Astrocyte (in vitro differentiated cells and primary cell): ENCODE measurements at regions not wholly inside any gene's neighbourhood (a gene's known extent, or its start where the extent isn't known, plus 50 kb on each side); places are given as distances from the start of the nearest gene placed in this dataset.

ENCODE experiments used
- DNase-seq: peaks from one replicate; pipeline ENCODE4 v3.0.0-alpha.2; 2010; ENCODE audit warnings: low read depth
- FAIRE-seq: peaks from 2 replicates; lab custom pipeline; 2011; peaks lifted over from hg19 to GRCh38; lab: Jason Lieb, UNC
- H2AFZ ChIP-seq: 2 replicates; pipeline ENCODE4 v1.6.0; 2012; ENCODE audit warnings: low read depth, low read length, inconsistent platforms
- H3K27ac ChIP-seq: 2 replicates; pipeline ENCODE4 v1.5.1; 2011; ENCODE audit warnings: low read depth, low read length, inconsistent platforms
- H3K27me3 ChIP-seq: 2 replicates; pipeline ENCODE4 v1.6.0; 2011; ENCODE audit warnings: low read length, inconsistent platforms; ENCODE audit not compliant: insufficient read depth
- H3K36me3 ChIP-seq: 2 replicates; pipeline ENCODE4 v1.5.1; 2011; ENCODE audit warnings: low read length, inconsistent platforms; ENCODE audit not compliant: insufficient read depth
- H3K4me1 ChIP-seq: 2 replicates; pipeline ENCODE4 v1.5.1; 2011; ENCODE audit warnings: low read length, inconsistent platforms; ENCODE audit not compliant: insufficient read depth
- H3K4me2 ChIP-seq: 2 replicates; pipeline ENCODE4 v1.6.0; 2012; ENCODE audit warnings: low read length, inconsistent platforms
- H3K4me3 ChIP-seq: 2 replicates; pipeline ENCODE4 v1.5.1; 2011; ENCODE audit warnings: low read depth, mild to moderate bottlenecking, low read length, inconsistent platforms; ENCODE audit not compliant: insufficient read depth
- H3K79me2 ChIP-seq: 2 replicates; pipeline ENCODE4 v1.6.0; 2012; ENCODE audit warnings: mild to moderate bottlenecking, low read length, inconsistent platforms; ENCODE audit not compliant: insufficient read depth
- H3K9ac ChIP-seq: 2 replicates; pipeline ENCODE4 v1.6.0; 2012; ENCODE audit warnings: mild to moderate bottlenecking, low read length, inconsistent platforms
- H3K9me3 ChIP-seq: 2 replicates; pipeline ENCODE4 v1.5.1; 2012; ENCODE audit warnings: low read depth, mild to moderate bottlenecking, low read length, inconsistent platforms; ENCODE audit not compliant: insufficient read depth
- H4K20me1 ChIP-seq: 2 replicates; pipeline ENCODE4 v1.6.0; 2012; ENCODE audit warnings: low read length, inconsistent platforms; ENCODE audit not compliant: insufficient read depth
- H3K27ac Mint-ChIP-seq: one replicate; pipeline ENCODE4 v1.8.0; 2021; ENCODE audit warnings: mild to moderate bottlenecking, mixed read lengths; ENCODE audit not compliant: unreplicated experiment
- H3K27me3 Mint-ChIP-seq: one replicate; pipeline ENCODE4 v1.8.0; 2021; ENCODE audit warnings: low read depth, mixed read lengths; ENCODE audit not compliant: unreplicated experiment
- H3K36me3 Mint-ChIP-seq: one replicate; pipeline ENCODE4 v1.8.0; 2021; ENCODE audit warnings: low read depth, mixed read lengths; ENCODE audit not compliant: unreplicated experiment
- H3K4me1 Mint-ChIP-seq: one replicate; pipeline ENCODE4 v1.8.0; 2021; ENCODE audit warnings: low read depth, mixed read lengths; ENCODE audit not compliant: unreplicated experiment
- H3K4me3 Mint-ChIP-seq: one replicate; pipeline ENCODE4 v1.8.0; 2021; ENCODE audit warnings: mild to moderate bottlenecking, moderate library complexity, mixed read lengths; ENCODE audit not compliant: unreplicated experiment
- H3K9me3 Mint-ChIP-seq: one replicate; pipeline ENCODE4 v1.8.0; 2021; ENCODE audit warnings: mild to moderate bottlenecking, mixed read lengths; ENCODE audit not compliant: unreplicated experiment
- EZH2 ChIP-seq: IDR thresholded peaks from 2 replicates; pipeline ENCODE4 v1.6.1; 2012; ENCODE audit warnings: mild to moderate bottlenecking, low read length, inconsistent platforms; ENCODE audit not compliant: insufficient read depth
- TF ChIP-seq, protein P1 (sequence below): IDR thresholded peaks from 2 replicates; pipeline ENCODE4 v1.5.1; 2011; ENCODE audit warnings: low read depth, mild to moderate bottlenecking, inconsistent platforms, low read length, moderate library complexity; ENCODE audit not compliant: insufficient read depth

DNA sequence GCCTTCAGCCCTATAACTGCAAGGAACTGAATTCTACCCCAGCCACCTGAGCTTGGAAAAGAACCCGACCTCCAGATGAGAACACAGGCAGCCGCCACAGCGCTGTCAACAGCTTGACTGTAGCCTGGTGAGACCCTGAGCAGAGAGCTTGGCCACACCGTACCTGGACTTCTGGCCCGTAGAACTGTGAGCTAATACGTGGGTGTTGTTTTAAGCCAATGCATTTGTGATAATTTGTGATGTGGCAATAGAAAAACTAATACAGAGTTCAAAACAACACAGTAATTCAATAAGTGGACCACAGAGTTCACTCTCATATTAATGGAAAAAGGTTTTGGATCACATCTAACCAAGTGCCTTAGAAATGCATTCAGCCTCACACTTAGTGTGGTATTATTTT is 96.6 kb upstream of the TBL1X start:
- no peak overlapping the region for H3K9ac ChIP-seq
- Mint-ChIP-seq H3K4me1 (no peaks in the 10 kb centered on the region), H3K36me3 (no peaks in the 10 kb centered on the region), H3K9me3 (no peaks in the 10 kb centered on the region), H3K4me3 (no peak overlapping the region), H3K27me3 (peaks cover 6% of the 10 kb centered on the region), H3K27ac (no peak overlapping the region)
- no peak overlapping the region for H3K4me3 ChIP-seq
- TF ChIP-seq, protein P1, sequence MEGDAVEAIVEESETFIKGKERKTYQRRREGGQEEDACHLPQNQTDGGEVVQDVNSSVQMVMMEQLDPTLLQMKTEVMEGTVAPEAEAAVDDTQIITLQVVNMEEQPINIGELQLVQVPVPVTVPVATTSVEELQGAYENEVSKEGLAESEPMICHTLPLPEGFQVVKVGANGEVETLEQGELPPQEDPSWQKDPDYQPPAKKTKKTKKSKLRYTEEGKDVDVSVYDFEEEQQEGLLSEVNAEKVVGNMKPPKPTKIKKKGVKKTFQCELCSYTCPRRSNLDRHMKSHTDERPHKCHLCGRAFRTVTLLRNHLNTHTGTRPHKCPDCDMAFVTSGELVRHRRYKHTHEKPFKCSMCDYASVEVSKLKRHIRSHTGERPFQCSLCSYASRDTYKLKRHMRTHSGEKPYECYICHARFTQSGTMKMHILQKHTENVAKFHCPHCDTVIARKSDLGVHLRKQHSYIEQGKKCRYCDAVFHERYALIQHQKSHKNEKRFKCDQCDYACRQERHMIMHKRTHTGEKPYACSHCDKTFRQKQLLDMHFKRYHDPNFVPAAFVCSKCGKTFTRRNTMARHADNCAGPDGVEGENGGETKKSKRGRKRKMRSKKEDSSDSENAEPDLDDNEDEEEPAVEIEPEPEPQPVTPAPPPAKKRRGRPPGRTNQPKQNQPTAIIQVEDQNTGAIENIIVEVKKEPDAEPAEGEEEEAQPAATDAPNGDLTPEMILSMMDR, result no peak
- no peak for TF ChIP-seq EZH2
- no peaks in the 10 kb centered on the region for H4K20me1 ChIP-seq
- no peaks in the 10 kb centered on the region for H3K9me3 ChIP-seq
- DNase-seq (no peak), FAIRE-seq (peak; percentile 59)
- H3K36me3 ChIP-seq, result no peaks in the 10 kb centered on the region
- no peak overlapping the region for H3K27ac ChIP-seq
- H3K79me2 ChIP-seq, result no peaks in the 10 kb centered on the region
- H3K4me2 ChIP-seq, result no peak overlapping the region
- no peaks in the 10 kb centered on the region for H3K4me1 ChIP-seq
- no peak overlapping the region for H2AFZ ChIP-seq
- no peaks in the 10 kb centered on the region for H3K27me3 ChIP-seq

DNA sequence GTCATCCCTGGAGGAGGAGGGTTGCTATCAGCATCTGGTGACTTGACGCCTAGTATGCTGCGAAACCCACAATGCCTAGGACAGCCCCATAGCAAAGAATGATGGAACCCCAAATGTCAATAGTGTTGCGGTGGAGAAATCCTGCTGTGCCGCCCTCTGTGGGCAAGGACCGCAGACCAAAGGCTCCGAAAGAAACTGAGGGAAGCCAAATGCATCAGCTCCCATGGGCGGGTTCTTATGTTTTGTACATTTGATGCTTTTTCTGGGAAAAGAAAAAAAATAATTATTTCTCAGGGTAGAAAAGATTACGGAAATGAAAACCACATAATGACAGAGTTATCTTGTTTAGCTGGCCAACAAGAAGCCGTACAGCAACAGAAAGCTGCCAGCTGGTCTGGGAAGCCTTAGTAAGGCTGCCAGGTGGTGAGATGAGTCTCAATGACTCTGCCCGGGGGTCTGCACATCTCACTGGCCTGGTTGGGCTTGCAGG is 95.0 kb upstream of the TBL1X start:
- no peak overlapping the region for H3K4me2 ChIP-seq
- Mint-ChIP-seq H3K4me3 (no peak overlapping the region), H3K27me3 (peaks cover 8% of the 10 kb centered on the region), H3K27ac (no peak overlapping the region), H3K36me3 (no peaks in the 10 kb centered on the region), H3K4me1 (no peaks in the 10 kb centered on the region), H3K9me3 (no peaks in the 10 kb centered on the region)
- DNase-seq (peak; percentile 52), FAIRE-seq (no peak)
- no peaks in the 10 kb centered on the region for H3K79me2 ChIP-seq
- no peak for TF ChIP-seq EZH2
- TF ChIP-seq, protein P1, result no peak
- H4K20me1 ChIP-seq, result no peaks in the 10 kb centered on the region
- no peak overlapping the region for H3K9ac ChIP-seq
- H2AFZ ChIP-seq, result no peak overlapping the region
- H3K4me3 ChIP-seq, result no peak overlapping the region
- H3K4me1 ChIP-seq, result no peaks in the 10 kb centered on the region
- no peaks in the 10 kb centered on the region for H3K27me3 ChIP-seq
- no peaks in the 10 kb centered on the region for H3K36me3 ChIP-seq
- no peak overlapping the region for H3K27ac ChIP-seq
- H3K9me3 ChIP-seq, result no peaks in the 10 kb centered on the region

DNA sequence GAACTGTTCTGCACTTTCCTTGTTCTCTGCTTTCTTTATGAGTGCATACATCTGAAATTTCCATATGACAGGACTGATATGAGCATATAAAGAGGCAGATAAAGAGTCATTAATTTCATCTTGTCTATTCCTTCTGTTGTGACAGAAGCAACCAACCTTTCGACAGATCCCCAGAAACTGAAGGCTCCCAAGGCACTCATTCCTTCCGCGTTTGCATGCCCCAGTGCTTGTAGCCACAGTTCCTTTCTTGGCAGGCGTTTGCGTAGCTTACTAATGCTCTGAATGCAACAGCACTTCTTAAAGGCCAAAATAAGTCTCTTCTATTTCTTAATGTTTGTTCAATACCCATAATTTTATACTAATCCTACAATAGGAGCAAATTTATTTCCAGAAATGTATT is 94.0 kb upstream of the TBL1X start:
- no peaks in the 10 kb centered on the region for H3K4me1 Mint-ChIP-seq
- DNase-seq, result peak; percentile 56
- Histone ChIP-seq H3K4me3 (no peak overlapping the region), H2AFZ (no peak overlapping the region), H3K79me2 (no peaks in the 10 kb centered on the region), H3K27me3 (no peaks in the 10 kb centered on the region), H3K36me3 (no peaks in the 10 kb centered on the region), H3K4me2 (no peak overlapping the region), H3K27ac (no peak overlapping the region), H3K4me1 (no peaks in the 10 kb centered on the region), H4K20me1 (no peaks in the 10 kb centered on the region), H3K9ac (no peak overlapping the region), H3K9me3 (no peaks in the 10 kb centered on the region)
- FAIRE-seq, result peak; percentile 84
- no peaks in the 10 kb centered on the region for H3K36me3 Mint-ChIP-seq
- H3K9me3 Mint-ChIP-seq, result no peaks in the 10 kb centered on the region
- H3K27me3 Mint-ChIP-seq, result peaks cover 7% of the 10 kb centered on the region
- no peak overlapping the region for H3K27ac Mint-ChIP-seq
- no peak overlapping the region for H3K4me3 Mint-ChIP-seq
- TF ChIP-seq, protein P1, result no peak
- TF ChIP-seq EZH2, result no peak
